PC-9 (cell line): ENCODE measurements at regions not wholly inside any gene's neighbourhood (a gene's known extent, or its start where the extent isn't known, plus 50 kb on each side); places are given as distances from the start of the nearest gene placed in this dataset.

Source experiments
- BruUV-seq: library from RNA; stranded (reverse); fragments of 400-500 nt; replicated peaks from 2 replicates; lab custom pipeline; 2021; lab: Mats Ljungman, UMichigan
- CTCF ChIA-PET: fragments of 300-600 bp; sonication (Branson Sonifier 250); formaldehyde crosslinking; loops from one replicate; lab custom pipeline; 2022; ENCODE audit warnings: antibody characterized with exemption; lab: Charles Lee
- POLR2A ChIA-PET: fragments of 300-600 bp; sonication (Branson Sonifier 250); formaldehyde crosslinking; loops from one replicate; lab custom pipeline; 2022; ENCODE audit warnings: antibody characterized with exemption; ENCODE audit not compliant: unreplicated experiment; lab: Charles Lee
- DNase-seq, 2 experiments: peaks; one replicate each; pipeline versions ENCODE4 v3.0.0 to v3.0.0-alpha.2; 2015 to 2022; ENCODE audit warnings: mixed read lengths in 1 of 2
- H2AFZ ChIP-seq: fragments of 200-600 bp; sonication (generic); 2 replicates; pipeline ENCODE4 v1.8.1; 2017; ENCODE audit warnings: antibody characterized with exemption
- H3F3A ChIP-seq: fragments of 200-600 bp; sonication (generic); 2 replicates; pipeline ENCODE4 v1.8.1; 2017; ENCODE audit warnings: antibody characterized with exemption, mild to moderate bottlenecking, low read depth; ENCODE audit not compliant: insufficient read depth
- H3K27ac ChIP-seq: fragments of 200-600 bp; sonication (generic); 2 replicates; pipeline ENCODE4 v1.6.1; 2016; ENCODE audit warnings: mixed run types
- H3K27me3 ChIP-seq: fragments of 200-600 bp; sonication (generic); 2 replicates; pipeline ENCODE4 v1.6.1; 2016; ENCODE audit warnings: low read depth, mixed run types; ENCODE audit not compliant: insufficient read depth
- H3K36me3 ChIP-seq: fragments of 200-600 bp; sonication (generic); 2 replicates; pipeline ENCODE4 v1.6.1; 2016; ENCODE audit warnings: low read depth, mixed run types
- H3K4me1 ChIP-seq: fragments of 200-600 bp; sonication (generic); replicated peaks from 2 replicates; pipeline ENCODE4 v1.6.1; 2016; ENCODE audit warnings: mixed run types; ENCODE audit not compliant: insufficient read depth
- H3K4me2 ChIP-seq: fragments of 200-600 bp; sonication (generic); 2 replicates; pipeline ENCODE4 v1.6.1; 2017; ENCODE audit warnings: mixed run types
- H3K4me3 ChIP-seq: fragments of 200-600 bp; sonication (generic); 2 replicates; pipeline ENCODE4 v1.6.1; 2016; ENCODE audit warnings: mixed run types
- H3K79me2 ChIP-seq: fragments of 200-600 bp; sonication (generic); 2 replicates; pipeline ENCODE4 v1.6.1; 2017; ENCODE audit warnings: low read depth, mixed run types
- H3K9me2 ChIP-seq: fragments of 200-600 bp; sonication (generic); 2 replicates; pipeline ENCODE4 v1.8.1; 2017; ENCODE audit warnings: mild to moderate bottlenecking; ENCODE audit not compliant: insufficient read depth
- H3K9me3 ChIP-seq: fragments of 200-600 bp; sonication (generic); 2 replicates; pipeline ENCODE4 v1.8.1; 2016; ENCODE audit warnings: low read depth; ENCODE audit not compliant: insufficient read depth
- H4K20me1 ChIP-seq: fragments of 200-600 bp; sonication (generic); 2 replicates; pipeline ENCODE4 v1.8.1; 2017; ENCODE audit not compliant: insufficient read depth
- EZH2 ChIP-seq: fragments of 200-600 bp; sonication (generic); IDR thresholded peaks from 2 replicates; pipeline ENCODE4 v1.8.0; 2017; ENCODE audit warnings: antibody characterized with exemption, low read depth
- intact Hi-C: fragments of 100-400 bp; cut with micrococcal nuclease; formaldehyde crosslinking; loops from one replicate; pipeline ENCODE4 v1.10.0; 2022; ENCODE audit not compliant: unreplicated experiment
- TF ChIP-seq, protein P1 (sequence below): fragments of 200-600 bp; sonication (generic); conservative IDR thresholded peaks from 2 replicates; pipeline ENCODE4 v1.6.1; 2017; ENCODE audit warnings: mixed run types, antibody characterized with exemption, mild to moderate bottlenecking, moderate library complexity

DNA sequence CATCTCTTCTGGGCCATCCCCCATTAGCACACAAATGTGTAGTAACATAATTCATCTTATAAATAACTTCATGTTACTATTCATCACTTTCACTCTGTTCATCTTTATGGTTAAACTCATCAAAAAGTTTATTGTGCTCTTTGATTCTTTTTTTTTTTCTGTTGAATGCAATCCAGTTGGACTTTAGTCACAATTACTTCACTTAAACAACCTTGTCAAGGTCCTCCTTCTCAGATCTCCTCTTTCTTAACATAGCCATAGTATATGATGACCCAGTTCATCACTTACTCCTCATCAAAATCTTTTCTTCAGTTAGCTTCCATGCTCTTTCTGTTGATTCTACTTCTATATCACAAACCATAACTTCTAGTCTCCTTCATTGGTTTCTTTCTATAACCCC is 80.2 kb upstream of the ZC3H15 start:
- H3F3A ChIP-seq = no peaks in the 10 kb centered on the region
- H2AFZ ChIP-seq = no peak overlapping the region
- H4K20me1 ChIP-seq = no peaks in the 10 kb centered on the region
- no TSS peak for BruUV-seq
- H3K27me3 ChIP-seq = no peaks in the 10 kb centered on the region
- intact Hi-C loops = no loop called here
- no peak overlapping the region for H3K4me2 ChIP-seq
- H3K79me2 ChIP-seq = no peaks in the 10 kb centered on the region
- POLR2A ChIA-PET = no interaction called here
- TF ChIP-seq, protein P1, sequence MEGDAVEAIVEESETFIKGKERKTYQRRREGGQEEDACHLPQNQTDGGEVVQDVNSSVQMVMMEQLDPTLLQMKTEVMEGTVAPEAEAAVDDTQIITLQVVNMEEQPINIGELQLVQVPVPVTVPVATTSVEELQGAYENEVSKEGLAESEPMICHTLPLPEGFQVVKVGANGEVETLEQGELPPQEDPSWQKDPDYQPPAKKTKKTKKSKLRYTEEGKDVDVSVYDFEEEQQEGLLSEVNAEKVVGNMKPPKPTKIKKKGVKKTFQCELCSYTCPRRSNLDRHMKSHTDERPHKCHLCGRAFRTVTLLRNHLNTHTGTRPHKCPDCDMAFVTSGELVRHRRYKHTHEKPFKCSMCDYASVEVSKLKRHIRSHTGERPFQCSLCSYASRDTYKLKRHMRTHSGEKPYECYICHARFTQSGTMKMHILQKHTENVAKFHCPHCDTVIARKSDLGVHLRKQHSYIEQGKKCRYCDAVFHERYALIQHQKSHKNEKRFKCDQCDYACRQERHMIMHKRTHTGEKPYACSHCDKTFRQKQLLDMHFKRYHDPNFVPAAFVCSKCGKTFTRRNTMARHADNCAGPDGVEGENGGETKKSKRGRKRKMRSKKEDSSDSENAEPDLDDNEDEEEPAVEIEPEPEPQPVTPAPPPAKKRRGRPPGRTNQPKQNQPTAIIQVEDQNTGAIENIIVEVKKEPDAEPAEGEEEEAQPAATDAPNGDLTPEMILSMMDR = no peak
- no peak for TF ChIP-seq EZH2
- no peaks in the 10 kb centered on the region for H3K9me2 ChIP-seq
- H3K4me3 ChIP-seq = no peak overlapping the region
- DNase-seq = no peak
- H3K27ac ChIP-seq = no peak overlapping the region
- no peaks in the 10 kb centered on the region for H3K36me3 ChIP-seq
- CTCF ChIA-PET = no interaction called here
- H3K9me3 ChIP-seq = no peaks in the 10 kb centered on the region
- no peaks in the 10 kb centered on the region for H3K4me1 ChIP-seq

DNA sequence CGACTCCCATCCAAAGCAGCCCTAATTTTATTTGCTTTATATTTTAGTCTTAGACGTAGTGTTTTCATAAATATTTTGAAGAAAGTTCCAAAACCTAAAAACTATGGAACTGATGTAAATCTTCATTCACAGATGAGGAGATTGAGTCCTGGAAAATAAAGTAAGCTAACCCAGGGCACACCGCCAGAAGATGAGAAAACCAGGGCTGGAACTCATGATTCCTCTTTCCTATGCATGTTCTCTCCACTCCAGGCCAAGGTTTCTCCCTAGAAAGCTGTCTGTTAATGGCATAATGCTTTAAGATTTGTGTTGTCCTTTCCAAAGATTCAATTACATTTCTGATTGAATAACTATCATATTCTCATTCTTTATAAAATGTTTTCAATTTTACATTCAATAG is 78.4 kb upstream of the ZC3H15 start:
- ChIA-PET CTCF (no interaction called here), POLR2A (no interaction called here)
- H3K27me3 ChIP-seq = no peaks in the 10 kb centered on the region
- no peak overlapping the region for H2AFZ ChIP-seq
- no peaks in the 10 kb centered on the region for H4K20me1 ChIP-seq
- no peak overlapping the region for H3K4me2 ChIP-seq
- no peaks in the 10 kb centered on the region for H3K9me3 ChIP-seq
- no peaks in the 10 kb centered on the region for H3K79me2 ChIP-seq
- no peak for TF ChIP-seq EZH2
- TF ChIP-seq, protein P1 = no peak
- H3K27ac ChIP-seq = no peak overlapping the region
- BruUV-seq = no TSS peak
- H3K4me1 ChIP-seq = no peaks in the 10 kb centered on the region
- no peaks in the 10 kb centered on the region for H3K36me3 ChIP-seq
- no peak overlapping the region for H3K4me3 ChIP-seq
- no peak for DNase-seq
- intact Hi-C loops = no loop called here
- no peaks in the 10 kb centered on the region for H3K9me2 ChIP-seq
- no peaks in the 10 kb centered on the region for H3F3A ChIP-seq

DNA sequence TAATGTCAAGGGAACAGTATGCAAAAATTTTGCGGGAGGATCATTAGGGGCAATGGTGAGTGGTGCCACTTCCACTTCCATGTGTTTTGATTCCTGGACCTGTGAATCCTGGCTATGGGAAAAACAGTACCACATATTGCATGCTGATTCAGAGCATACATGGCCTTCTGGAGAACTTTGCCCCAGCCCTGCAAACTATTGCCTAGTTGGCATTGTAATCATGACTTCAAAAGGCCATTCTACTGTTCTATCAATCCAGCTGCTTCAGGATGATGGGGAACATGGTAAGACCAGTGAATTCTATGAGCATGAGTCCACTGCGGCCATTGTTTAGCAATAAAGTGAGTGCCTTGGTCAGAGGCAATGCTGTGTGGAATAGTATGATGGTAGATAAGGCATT is 75.3 kb upstream of the ZC3H15 start:
- POLR2A ChIA-PET = no interaction called here
- H3K9me2 ChIP-seq = no peaks in the 10 kb centered on the region
- no peaks in the 10 kb centered on the region for H3K4me1 ChIP-seq
- no peaks in the 10 kb centered on the region for H3K9me3 ChIP-seq
- DNase-seq = no peak
- H3K27me3 ChIP-seq = no peaks in the 10 kb centered on the region
- H4K20me1 ChIP-seq = no peaks in the 10 kb centered on the region
- no peaks in the 10 kb centered on the region for H3K79me2 ChIP-seq
- TF ChIP-seq EZH2 = no peak
- TF ChIP-seq, protein P1 = no peak
- no peaks in the 10 kb centered on the region for H3F3A ChIP-seq
- intact Hi-C loops = no loop called here
- CTCF ChIA-PET = no interaction called here
- BruUV-seq = no TSS peak
- H3K4me2 ChIP-seq = no peak overlapping the region
- H3K4me3 ChIP-seq = no peak overlapping the region
- no peaks in the 10 kb centered on the region for H3K36me3 ChIP-seq
- H2AFZ ChIP-seq = no peak overlapping the region
- H3K27ac ChIP-seq = no peak overlapping the region
